ENCODE measurements at regions not wholly inside any gene's neighbourhood (a gene's known extent, or its start where the extent isn't known, plus 50 kb on each side); places are given as distances from the start of the nearest gene placed in this dataset.

DNA sequence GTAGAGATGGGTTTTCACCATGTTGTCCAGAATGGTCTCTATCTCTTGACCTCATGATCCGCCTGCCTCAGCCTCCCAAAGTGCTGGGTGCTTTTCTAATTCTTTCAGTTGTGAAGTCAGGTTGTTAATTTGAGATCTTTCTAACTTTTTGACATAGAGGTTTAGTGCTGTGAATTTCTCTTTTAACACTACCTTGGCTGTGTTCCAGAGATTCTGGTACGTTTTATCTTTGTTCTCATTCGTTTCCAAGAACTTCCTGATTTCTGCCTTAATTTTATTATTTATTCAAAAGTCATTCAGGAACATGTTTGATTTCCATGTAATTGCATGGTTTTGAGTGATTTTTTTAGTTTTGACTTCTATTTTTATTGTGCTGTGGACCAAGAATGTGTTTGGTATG lies 63.5 kb upstream of the CCDC54 start:
- Histone ChIP-seq H3K4me3 (ENCODE audit: low read length) (no peak overlapping the region), H3K9ac (ENCODE audit: low read length) (no peak overlapping the region), H3K36me3 (ENCODE audit: control insufficient read depth, insufficient read depth, low read length, severe bottlenecking) (no peaks in the 10 kb centered on the region), H3K27me3 (replicated peaks; ENCODE audit: control insufficient read depth, insufficient read depth, low read length) (no peaks in the 10 kb centered on the region), H3K9me3 (ENCODE audit: control insufficient read depth, low read length) (no peaks in the 10 kb centered on the region), H3K4me1 (ENCODE audit: control insufficient read depth, insufficient read depth, low read length) (no peaks in the 10 kb centered on the region)
- no peak for DNase-seq (ENCODE audit: low read depth)

DNA sequence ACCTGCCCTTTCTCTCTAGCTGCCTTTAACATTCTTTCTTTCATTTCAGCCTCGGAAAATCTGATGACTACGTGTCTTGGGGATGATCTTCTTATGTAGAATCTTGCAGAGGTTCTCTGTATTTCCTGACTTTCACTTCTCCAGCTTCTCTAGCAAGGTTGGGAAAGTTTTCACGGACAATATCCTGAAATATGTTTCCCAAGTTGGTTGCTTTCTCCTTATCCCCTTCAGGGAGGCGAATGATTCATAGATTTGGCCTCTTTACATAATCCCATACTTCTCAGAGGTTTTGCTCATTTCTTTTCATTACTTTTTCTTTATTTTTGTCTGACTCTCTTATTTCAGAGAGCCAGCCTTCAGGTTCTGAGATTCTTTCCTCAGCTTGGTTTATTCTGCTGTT lies 62.1 kb upstream of the CCDC54 start:
- Histone ChIP-seq H3K36me3 (ENCODE audit: control insufficient read depth, insufficient read depth, low read length, severe bottlenecking) (no peaks in the 10 kb centered on the region), H3K4me1 (ENCODE audit: control insufficient read depth, insufficient read depth, low read length) (no peaks in the 10 kb centered on the region), H3K27me3 (replicated peaks; ENCODE audit: control insufficient read depth, insufficient read depth, low read length) (no peaks in the 10 kb centered on the region), H3K4me3 (ENCODE audit: low read length) (no peak overlapping the region), H3K9me3 (ENCODE audit: control insufficient read depth, low read length) (no peaks in the 10 kb centered on the region), H3K9ac (ENCODE audit: low read length) (no peak overlapping the region)
- DNase-seq (ENCODE audit: low read depth): peak; percentile 42

GRCh38 chr3:107323723-107324122 lies 53.5 kb upstream of the CCDC54 start:
- H3K4me1 ChIP-seq (ENCODE audit: control insufficient read depth, insufficient read depth, low read length): no peaks in the 10 kb centered on the region
- H3K36me3 ChIP-seq (ENCODE audit: control insufficient read depth, insufficient read depth, low read length, severe bottlenecking): no peaks in the 10 kb centered on the region
- no peaks in the 10 kb centered on the region for H3K9me3 ChIP-seq (ENCODE audit: control insufficient read depth, low read length)
- no peak overlapping the region for H3K9ac ChIP-seq (ENCODE audit: low read length)
- H3K27me3 ChIP-seq (replicated peaks; ENCODE audit: control insufficient read depth, insufficient read depth, low read length): peaks cover 9% of the 10 kb centered on the region
- no peak for DNase-seq (ENCODE audit: low read depth)
- H3K4me3 ChIP-seq (ENCODE audit: low read length): no peak overlapping the region

GRCh38 chr3:107325446-107325845 lies 51.8 kb upstream of the CCDC54 start:
- Histone ChIP-seq H3K4me1 (ENCODE audit: control insufficient read depth, insufficient read depth, low read length) (no peaks in the 10 kb centered on the region), H3K4me3 (ENCODE audit: low read length) (no peak overlapping the region), H3K9me3 (ENCODE audit: control insufficient read depth, low read length) (no peaks in the 10 kb centered on the region), H3K36me3 (ENCODE audit: control insufficient read depth, insufficient read depth, low read length, severe bottlenecking) (no peaks in the 10 kb centered on the region), H3K9ac (ENCODE audit: low read length) (no peak overlapping the region), H3K27me3 (replicated peaks; ENCODE audit: control insufficient read depth, insufficient read depth, low read length) (peaks cover 9% of the 10 kb centered on the region)
- DNase-seq (ENCODE audit: low read depth): no peak
